ENCODE measurements at regions not wholly inside any gene's neighbourhood (a gene's known extent, or its start where the extent isn't known, plus 50 kb on each side); places are given as distances from the start of the nearest gene placed in this dataset.

GRCh38 chr2:150566289-150566688 lies 78.8 kb upstream of the RND3 start:
- FAIRE-seq: no peak

GRCh38 chr2:150561076-150561475 lies 73.6 kb upstream of the RND3 start:
- FAIRE-seq: no peak

- no peak for FAIRE-seq
Observed at GRCh38 chr2:150557020-150557600, 69.6 kb upstream of the RND3 start.

GRCh38 chr2:150555611-150556356 lies 68.3 kb upstream of the RND3 start:
- no peak for FAIRE-seq

- FAIRE-seq: no peak
Observed at GRCh38 chr2:150554046-150554445, 66.6 kb upstream of the RND3 start.

GRCh38 chr2:150552041-150552820 lies 64.8 kb upstream of the RND3 start:
- no peak for FAIRE-seq

- FAIRE-seq: no peak
Observed at GRCh38 chr2:150549381-150549780, 61.9 kb upstream of the RND3 start.

- no peak for FAIRE-seq
Observed at GRCh38 chr2:150548527-150548926, 61.1 kb upstream of the RND3 start.

GRCh38 chr2:150545916-150546315 lies 58.4 kb upstream of the RND3 start:
- no peak for FAIRE-seq

GRCh38 chr2:150544731-150545130 lies 57.3 kb upstream of the RND3 start:
- no peak for FAIRE-seq

- no peak for FAIRE-seq
Observed at GRCh38 chr2:150542692-150543091, 55.2 kb upstream of the RND3 start.

- no peak for FAIRE-seq
Observed at GRCh38 chr2:150542172-150542571, 54.7 kb upstream of the RND3 start.

GRCh38 chr2:150538651-150539201 lies 51.3 kb upstream of the RND3 start:
- no peak for FAIRE-seq
